ENCODE measurements at regions not wholly inside any gene's neighbourhood (a gene's known extent, or its start where the extent isn't known, plus 50 kb on each side); places are given as distances from the start of the nearest gene placed in this dataset.
"Not testable (repeated sequence)": the region's sequence is repeated elsewhere in the genome, so short reads cannot be mapped to it uniquely, and the experiment has no call there.

DNA sequence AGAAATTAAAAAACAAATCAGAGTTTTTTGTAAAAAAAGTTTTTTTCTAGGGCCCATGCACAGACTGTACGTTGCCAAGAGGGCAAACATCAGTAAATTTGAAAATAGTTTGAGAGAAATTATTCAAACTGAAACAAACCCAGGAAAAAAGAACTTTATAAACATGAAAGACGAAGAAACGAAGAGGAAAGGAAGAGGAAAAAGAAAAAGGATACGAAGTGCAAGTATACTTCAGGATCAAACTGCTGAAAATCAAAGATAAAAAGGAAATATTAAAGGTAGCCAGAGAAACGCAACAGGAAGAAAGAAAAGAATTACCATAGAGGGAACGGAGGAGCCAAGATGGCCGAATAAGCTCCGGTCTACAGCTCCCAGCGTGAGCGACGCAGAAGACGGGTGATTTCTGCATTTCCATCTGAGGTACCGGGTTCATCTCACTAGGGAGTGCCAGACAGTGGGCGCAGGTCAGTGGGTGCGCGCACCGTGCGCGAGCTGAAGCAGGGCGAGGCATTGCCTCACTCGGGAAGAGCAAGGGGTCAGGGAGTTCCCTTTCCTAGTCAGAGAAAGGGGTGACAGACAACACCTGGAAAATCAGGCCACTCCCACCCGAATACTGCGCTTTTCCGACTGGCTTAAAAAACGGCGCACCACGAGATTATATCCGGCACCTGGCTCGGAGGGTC, 94.4 kb upstream of the GAS1 start:
- not testable (repeated sequence) for DNase-seq (ENCODE audit: low read depth)

DNA sequence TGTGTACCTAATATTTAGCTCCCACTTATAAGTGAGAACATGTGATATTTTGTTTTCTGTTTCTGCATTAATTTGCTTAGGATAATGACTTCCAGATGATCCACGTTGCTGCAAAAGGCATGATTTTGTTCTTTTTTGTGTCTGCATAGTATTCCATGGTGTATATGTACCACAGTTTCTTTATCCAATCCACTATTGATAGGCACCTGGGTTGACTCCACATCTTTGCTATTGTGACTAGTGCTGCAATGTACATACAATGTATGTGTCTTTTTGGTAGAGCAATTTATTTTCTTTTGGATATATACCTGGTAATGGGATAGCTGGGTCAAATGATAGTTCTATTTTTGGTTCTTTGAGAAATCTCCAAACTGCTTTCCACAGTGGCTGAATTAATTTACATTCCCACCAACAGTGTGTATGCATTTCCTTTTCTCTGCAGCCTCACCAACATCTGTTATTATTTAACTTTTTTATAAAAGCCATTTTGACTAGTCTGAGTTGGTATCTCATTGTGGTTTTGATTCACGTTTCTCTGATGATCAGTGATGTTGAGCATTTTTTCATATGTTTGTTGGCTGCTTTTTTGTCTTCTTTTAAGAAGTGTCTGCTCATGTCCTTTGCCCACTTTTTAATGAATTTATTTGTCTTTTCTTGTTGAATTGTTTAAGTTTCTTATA, 102.8 kb upstream of the GAS1 start:
- DNase-seq (ENCODE audit: low read depth), result not testable (repeated sequence)

DNA sequence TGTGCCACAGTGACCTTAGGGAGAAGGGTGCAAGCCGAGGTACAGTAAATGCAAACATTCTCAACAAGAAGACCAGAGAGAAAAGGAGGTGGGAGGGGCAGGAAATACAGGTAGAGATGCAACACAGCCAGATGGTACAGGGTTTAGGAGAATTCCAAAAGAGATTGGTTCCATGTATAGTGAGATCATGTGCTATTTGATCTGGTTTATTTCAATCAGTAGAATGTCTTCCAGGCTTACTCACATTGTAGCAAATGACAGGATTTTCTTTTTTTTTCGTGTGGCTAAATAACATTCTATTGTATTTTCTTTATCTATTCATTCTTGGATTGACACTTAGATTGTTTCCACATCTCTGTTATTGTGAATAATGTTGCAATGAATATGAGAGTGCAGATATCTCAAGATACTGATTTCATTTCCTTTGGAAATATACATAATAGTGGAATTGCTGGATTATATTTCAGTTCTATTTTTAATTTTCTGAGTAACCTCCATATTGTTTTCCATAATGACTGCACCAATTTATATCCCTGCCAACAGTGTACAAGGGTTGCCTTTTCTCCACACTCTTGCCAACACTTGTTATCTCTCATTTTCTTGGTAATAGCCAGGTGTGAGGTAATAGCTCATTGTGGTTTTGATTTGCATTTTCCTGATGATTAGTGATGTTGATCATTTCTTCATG, 107.8 kb upstream of the GAS1 start:
- DNase-seq (ENCODE audit: low read depth), result no peak

DNA sequence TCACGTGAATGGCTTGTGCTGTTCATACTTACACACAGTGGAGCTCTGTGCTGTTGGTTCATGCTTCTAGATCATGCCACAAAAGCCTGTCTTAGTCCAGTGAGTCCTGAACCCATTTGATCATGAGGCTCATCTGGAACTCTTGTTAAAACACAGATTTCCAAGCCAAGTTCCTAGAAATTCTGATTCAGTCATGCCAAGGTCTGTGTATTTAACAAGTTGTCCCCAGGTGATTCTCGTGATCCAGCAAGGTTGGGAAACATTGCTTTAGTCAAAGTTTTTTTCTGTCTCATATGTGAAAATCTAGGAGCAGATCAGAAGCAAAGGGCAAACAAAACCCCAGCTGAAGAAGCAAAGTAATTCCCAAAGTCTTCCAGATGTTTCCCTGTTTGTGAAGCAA, 112.5 kb upstream of the GAS1 start:
- DNase-seq (ENCODE audit: low read depth), result no peak

DNA sequence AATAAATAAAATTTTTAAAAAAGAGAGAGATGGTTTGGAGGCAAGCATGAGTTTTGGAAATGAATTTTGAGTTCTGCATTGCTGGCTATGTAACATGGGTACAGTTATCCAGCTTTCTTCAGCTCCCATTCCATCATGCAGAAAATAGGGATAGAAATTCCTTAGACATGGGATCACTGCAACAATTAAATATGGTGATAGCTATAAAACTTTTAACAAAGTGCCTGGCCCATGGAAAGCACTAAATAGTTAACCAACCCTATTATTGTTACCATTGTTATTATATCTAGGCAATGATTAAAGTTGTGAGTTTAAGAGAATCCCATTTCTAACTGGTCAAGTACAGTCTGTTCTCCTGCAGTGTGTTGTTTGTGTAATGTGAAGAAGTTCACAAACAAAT, 115.4 kb upstream of the GAS1 start:
- DNase-seq (ENCODE audit: low read depth), result no peak

DNA sequence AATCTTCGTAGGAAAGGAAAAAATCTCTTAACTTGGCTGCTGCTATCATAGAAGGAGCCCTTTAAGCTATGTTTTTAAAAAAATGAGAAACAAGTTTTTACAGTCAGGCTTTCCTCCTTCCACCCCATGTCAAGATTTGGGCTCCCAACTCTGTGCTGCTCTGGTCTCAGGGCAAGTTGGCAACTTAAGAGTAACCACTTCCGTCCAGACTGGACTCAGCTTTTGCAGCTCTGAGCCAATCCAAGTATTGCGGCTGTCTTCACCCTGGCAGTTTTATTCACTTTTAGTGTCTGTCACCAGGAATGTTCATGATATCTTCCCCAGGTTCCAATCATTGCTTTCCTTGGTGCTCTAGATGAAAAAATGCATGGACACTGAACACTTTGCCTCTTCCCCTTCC, 115.9 kb upstream of the GAS1 start:
- DNase-seq (ENCODE audit: low read depth), result peak; percentile 92

DNA sequence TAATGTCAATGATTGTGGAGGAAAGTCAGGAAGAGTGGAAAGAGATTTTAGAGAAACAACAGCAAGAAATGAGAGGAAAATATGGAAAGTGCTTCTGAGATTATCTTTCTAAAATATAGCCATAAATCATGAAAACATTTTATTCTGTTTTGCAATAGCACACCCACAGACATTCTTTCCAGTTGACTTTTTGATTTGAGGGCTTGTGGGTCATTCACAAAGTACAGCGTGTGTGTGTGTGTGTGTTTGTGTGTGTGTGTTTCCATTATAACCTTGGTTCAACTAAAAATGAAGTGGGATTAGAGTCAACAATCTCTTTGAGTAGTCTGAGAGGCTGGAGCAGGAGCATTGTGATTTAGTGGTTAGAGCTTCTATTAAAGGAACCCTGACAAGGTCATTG, 116.6 kb upstream of the GAS1 start:
- peak; percentile 94 for DNase-seq (ENCODE audit: low read depth)

DNA sequence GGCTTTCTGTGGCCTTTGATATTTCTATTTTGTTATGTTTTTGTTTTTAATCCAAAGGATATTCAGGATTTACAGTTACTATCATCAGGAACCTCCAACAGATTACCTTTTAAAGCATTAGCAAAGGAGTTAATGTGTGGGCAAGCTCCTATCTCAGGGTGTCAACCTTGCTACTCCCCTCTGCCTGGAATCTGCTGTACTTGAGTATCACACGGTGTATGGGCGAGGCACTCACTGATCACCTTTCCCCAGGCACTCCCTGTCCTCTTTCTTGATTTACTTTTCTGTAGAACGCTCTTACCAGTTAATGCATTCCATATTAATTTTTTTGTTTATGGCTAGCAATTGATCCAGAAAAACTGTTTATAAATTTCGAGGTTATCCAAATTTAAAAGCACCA, 117.0 kb upstream of the GAS1 start:
- no peak for DNase-seq (ENCODE audit: low read depth)

DNA sequence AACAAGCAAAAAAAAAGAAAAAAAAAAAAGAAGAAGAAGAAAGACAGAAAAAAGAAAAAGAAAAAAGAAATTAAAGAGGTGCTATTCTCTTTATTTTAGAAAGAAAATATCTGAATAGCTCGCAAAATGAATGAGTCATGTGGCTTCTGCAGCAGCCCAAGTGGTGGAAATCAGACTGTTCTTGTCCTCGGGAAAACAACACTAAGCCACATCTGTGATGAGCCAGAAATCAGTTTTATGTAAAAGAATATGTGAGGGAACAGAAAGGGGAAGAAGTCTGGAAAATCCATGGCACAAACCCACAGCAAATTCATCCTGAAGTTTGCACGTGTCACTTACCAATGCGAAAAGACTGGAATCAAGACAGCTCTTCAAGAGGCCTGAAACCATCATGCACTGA, 118.7 kb upstream of the GAS1 start:
- DNase-seq (ENCODE audit: low read depth), result peak; percentile 80

DNA sequence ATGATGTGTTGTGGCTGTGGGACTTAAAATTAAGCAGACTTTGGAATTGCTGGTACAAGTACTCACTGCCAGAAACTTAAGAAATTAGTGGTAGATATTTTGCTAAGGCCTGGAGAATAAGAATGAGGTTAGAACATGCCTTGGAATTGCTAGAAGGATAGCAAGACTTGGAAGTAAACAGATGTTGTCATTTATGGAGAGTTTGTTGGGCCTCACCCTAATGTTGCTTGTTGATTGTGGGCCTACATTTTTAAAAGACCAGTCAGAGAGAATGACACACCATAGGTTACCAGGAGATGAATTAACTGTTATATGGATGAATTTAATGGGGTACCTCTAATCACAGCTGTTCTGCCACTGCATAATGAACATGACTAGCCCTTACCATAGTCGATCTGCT, 120.1 kb upstream of the GAS1 start:
- DNase-seq (ENCODE audit: low read depth), result peak; percentile 64

DNA sequence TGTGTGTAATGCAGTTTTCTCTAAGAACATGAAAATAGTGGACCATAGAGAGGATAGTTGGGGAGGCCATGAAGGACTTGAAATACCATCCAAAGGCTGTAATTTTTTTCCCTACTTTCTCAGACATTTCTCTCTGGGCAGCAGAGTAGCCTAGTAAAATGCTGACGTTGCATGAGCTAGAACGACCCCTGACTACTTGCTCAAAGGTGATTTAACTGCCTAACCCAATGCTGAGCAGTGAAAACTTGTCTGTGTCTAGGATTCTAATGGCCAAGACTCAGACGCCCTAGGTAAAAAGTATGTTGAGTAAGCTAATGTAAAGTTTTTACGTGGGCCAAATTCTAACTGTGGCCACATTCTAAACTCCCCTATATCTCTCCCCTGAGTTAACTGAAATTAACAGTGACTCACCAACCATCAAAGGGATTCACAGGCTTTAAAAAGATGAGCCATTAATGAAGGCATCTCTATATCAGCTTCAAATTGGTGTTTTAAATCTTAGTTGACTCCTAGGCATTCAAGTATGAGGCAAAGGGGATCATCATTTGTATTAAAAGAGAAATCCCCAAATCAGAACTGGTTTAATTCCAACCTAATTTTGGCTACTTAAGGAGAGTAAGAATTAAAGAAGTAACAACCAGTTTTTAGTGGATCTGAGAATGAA, 121.0 kb upstream of the GAS1 start:
- DNase-seq (ENCODE audit: low read depth), result no peak

DNA sequence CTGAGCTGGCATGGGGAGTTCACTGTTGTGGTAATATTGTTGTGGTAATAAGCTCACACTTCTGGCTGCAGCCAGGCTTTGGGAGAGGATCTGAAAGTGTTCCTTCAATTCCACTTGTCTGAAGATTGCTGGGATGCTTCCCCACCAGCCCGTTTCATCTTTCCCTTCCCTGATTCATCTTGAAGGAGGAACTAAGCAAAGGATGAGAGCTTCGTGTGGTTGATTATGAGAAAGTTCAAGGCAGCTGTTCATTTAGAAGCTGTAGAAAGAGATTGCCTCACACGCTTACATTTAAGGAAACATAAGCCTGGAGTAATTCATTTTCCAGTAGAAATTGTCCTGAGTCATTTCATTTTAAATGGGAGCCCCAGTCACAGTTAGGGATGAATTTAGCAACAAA, 122.4 kb upstream of the GAS1 start:
- peak; percentile 98 for DNase-seq (ENCODE audit: low read depth)

DNA sequence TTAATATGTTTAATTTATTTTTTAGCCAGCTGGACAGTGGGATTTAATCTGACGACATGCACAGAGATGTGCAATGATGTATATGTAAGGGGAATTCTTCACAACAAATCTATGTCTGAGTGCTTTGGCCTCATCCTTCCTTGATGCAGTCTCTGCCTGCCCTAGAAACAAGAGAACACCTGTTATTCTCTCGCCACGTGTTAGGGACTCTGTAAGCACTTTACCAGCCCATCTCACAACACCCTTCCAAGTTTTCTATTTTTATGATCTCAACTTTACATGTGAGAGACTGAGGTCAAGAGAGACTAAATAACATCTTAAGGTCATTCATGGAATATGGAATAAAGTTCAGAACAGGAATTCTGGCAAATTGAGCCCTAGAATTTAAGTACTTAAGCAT, 123.0 kb upstream of the GAS1 start:
- peak; percentile 48 for DNase-seq (ENCODE audit: low read depth)

DNA sequence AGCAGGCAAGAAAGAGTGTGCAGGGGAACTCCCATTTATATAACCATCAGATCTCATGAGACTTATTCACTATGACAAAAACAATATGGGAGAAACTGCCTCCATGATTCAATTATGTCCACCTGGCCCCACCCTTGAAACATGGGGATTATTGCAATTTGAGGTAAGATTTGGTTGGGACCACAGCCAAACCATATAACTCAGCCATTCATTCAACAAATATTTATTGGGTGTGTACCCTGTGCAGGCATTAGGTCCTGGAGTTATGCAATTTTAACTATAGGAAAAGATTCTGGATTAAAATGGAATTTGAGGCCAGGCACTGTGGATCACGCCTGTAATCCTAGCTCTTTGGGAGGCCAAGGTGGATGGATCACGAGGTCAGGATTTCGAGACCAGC, 124.2 kb upstream of the GAS1 start:
- no peak for DNase-seq (ENCODE audit: low read depth)

DNA sequence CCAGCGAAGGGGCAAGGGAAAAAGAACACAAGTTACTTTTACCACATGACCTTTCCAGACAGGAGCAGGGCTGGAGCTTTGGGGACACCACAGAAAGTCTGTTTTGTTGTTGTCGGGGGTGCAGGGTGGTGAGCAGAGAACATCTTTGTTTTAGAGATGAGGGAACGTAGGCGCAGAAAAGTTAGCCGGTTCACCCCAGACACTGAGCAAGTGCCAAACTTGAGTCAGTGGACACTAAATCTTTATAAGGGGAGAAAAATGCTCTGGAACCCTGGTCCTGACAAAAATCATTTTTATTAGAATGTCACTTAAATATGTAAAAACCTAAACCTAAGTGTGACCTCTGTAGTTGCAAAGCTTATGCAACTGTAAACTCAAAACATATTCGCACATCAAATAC, 126.4 kb upstream of the GAS1 start:
- no peak for DNase-seq (ENCODE audit: low read depth)

DNA sequence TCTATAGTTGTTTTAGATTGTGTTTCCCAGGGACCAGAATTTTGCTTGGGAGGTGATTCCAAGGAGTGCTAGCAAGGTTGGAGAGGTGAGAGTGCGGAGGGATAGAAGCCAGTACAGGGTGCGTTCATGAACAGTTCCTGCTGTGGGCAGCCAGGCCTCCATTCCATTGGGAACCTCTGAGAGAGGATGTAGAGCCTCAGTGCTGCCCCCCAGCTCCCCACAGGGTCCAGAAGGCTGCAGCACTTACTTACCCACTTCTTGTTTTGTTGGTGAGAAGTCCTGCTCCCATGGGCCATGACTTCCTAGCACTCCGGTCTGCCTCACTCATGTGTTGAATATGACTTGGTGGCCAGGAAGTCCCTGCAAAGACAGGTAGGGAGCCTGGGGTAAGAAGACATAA, 128.2 kb upstream of the GAS1 start:
- DNase-seq (ENCODE audit: low read depth), result no peak

DNA sequence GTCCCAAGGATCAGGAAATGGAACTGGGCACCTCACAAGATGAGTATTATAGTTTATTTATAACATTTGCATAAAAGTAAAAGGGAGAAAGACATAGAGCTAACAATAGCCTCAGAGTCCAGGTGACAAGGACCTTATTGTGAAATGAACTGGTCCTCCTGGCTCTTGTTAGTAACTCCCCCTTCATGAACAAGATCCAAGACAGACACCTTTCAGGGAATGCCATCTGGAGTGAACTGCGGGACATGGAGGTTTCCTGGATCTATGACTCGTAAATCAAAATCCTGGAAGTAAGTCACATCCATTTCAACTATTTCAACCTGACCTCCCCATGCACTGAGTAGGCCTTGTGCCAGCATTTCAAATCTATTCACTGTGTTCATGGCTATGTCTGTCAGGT, 129.5 kb upstream of the GAS1 start:
- DNase-seq (ENCODE audit: low read depth), result peak; percentile 35

DNA sequence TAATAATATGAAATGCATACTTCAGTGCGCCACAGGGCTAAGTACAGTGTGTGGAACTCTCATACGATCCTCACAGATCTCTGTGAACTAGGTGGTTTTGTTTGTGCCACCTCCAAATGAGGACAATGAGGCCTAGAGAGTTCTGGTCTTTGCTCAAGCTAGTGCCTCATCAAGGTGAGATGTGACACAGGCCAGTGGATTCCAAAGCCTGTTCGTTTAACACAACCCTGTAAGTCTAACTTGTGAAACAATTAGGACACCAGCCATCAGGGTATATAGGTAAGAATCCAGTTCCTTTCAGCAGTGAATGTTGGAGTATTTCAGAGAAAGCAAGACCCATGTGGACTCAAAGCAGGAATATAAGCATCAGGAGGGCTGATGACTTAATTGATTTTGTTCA, 130.7 kb upstream of the GAS1 start:
- DNase-seq (ENCODE audit: low read depth), result no peak

DNA sequence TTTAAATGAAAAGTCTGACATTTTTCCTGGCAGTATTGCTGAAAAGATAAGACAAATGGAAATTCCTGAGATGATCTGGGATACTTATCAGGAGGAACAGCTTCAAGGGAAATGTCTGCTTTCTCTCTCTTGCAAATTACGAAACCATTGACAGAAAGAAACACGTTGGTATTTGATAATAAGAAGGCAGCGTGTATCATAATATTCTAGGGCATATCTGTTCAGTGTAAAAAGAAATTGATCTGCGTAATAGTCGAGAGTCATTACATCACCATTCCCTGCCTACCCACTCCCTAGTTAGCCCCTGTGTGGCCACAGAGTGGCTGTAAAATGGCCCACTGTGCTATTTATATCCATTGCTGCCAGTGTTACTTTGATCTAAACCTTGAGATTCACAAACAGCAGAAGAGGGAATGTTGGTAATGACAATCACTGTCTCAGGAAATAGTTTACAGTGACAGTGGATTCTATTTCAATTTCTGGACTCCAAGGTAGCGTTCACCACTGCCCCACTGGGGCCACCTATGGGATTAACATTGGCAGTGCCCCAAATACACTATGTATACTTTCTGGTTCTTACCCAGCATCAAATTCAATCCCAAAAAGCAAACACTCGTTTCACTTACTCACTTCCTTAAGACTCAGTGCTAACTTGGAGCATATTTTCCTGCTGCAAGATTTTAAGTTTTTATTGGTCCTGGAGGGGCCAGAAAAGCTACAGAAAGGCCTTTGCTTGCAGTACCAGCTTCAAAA, 133.4 kb upstream of the GAS1 start:
- peak; percentile 57 for DNase-seq (ENCODE audit: low read depth)

DNA sequence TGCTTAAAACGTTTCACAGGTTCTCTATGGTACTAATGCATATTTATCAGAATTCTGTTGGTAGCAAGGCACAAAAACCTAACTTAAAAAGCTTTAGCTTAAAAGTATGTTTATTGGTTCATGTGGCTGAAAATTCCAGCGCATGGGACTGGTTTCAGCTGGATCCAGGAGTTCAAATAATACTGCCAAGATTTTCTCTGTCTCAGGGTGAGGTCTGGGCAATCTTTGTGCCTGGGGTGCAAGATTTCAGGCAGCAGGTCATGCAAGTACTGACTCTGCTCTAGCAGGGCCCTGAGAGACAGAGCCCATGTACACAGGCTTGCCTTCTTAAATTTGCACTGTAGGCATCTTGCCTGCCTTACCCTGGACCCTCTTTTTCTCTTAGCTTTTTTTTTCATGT, 134.2 kb upstream of the GAS1 start:
- DNase-seq (ENCODE audit: low read depth), result no peak

DNA sequence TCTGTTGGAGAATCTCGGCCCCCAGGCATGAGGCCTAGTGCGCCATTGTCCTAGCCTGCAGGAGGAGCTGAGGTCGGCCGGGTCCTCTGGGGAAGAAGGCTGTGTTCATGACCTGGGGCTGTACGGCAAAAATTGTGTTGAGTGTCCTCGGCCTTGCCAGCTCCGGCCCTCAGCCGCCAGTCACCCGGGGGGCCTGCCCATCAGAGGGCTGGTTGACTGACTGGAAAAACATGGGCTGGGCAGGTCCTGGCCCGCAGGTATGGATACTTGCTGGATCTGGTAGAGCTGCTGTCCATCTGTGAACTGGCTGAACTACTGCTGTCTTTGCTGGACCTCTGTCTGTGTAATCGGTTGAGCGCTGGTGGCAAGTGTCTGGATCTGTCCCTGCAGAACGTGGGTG, 136.7 kb upstream of the GAS1 start:
- DNase-seq (ENCODE audit: low read depth), result no peak

DNA sequence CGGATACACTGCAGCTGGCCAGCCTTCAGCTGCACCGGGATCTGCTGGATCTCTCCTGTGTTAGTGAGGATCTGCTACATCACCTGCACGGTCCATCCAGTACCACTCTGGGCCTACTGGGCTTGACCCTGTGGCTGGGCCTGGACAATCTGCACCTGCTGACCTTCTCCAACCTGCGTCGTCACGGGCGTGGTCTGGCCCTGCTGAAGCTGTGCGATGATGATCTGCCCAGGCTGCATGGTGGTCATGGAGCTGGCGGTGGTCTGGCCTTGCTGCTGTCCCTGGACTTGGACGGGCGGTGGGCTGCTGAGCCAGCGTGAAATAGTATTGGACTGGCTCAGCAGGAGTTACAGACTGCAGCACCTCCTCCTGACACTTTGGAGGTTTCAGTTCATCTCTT, 137.1 kb upstream of the GAS1 start:
- DNase-seq (ENCODE audit: low read depth), result no peak

Measured in LHCN-M2 (cell line).